ENCODE measurements at regions not wholly inside any gene's neighbourhood (a gene's known extent, or its start where the extent isn't known, plus 50 kb on each side); places are given as distances from the start of the nearest gene placed in this dataset.

DNA sequence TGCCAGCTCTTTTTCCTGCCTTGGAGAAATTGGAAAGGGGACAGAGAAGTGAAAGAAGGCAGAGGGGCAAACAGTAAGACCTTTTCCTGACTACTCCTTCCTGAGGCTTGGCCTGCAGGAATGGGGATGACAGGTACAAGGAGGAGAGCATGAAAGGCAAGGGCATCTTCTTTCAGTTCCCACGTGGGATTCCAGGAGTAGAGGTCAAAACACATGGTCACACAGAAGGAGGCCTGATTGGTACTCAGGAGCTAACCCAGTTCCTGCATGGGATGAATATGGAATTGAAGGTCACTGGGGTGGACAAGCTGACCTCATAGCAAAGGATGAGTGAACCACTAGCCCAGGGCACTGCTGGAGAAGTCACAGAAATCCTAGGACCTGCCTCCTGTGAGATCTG is 112.5 kb upstream of the ZNF366 start:
- intact Hi-C loops (cut with DNase I): no loop called here

DNA sequence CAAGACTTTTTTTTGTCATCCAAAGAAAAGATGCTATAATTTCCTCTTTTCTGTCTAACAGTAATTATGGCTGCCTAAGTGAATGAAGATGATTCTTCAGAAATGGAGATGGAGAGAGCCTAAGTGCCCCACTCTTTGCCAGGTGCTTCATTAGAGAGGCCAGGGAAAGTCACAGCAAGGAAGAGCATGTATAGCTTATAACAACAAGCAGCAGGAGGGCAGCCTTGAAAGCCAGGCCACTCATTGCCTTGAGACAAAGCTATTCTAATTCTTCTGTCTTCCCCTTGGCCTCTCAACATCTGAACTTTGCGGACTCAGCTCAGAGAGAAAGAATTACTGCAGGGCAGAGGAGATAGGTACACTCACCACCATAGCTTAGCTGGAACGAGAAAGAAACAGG is 112.0 kb upstream of the ZNF366 start:
- TF ChIP-seq, protein P1, sequence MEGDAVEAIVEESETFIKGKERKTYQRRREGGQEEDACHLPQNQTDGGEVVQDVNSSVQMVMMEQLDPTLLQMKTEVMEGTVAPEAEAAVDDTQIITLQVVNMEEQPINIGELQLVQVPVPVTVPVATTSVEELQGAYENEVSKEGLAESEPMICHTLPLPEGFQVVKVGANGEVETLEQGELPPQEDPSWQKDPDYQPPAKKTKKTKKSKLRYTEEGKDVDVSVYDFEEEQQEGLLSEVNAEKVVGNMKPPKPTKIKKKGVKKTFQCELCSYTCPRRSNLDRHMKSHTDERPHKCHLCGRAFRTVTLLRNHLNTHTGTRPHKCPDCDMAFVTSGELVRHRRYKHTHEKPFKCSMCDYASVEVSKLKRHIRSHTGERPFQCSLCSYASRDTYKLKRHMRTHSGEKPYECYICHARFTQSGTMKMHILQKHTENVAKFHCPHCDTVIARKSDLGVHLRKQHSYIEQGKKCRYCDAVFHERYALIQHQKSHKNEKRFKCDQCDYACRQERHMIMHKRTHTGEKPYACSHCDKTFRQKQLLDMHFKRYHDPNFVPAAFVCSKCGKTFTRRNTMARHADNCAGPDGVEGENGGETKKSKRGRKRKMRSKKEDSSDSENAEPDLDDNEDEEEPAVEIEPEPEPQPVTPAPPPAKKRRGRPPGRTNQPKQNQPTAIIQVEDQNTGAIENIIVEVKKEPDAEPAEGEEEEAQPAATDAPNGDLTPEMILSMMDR (IDR thresholded peaks at IDR 0.05): no peak
- TF ChIP-seq POLR2A (IDR thresholded peaks at IDR 0.05): no peak
- no peak for DNase-seq
- Histone ChIP-seq H3K27me3 (no peaks in the 10 kb centered on the region), H3K27ac (no peak overlapping the region), H3K36me3 (no peaks in the 10 kb centered on the region), H3K4me3 (replicated peaks in 1 of 3) (no peak overlapping the region), H3K9me3 (no peaks in the 10 kb centered on the region), H3K4me1 (no peaks in the 10 kb centered on the region)
- 81 to 87% methylated on average over 2 of the region's 2 CpGs for WGBS, 2 donors
- intact Hi-C loops (cut with DNase I): no loop called here

More for the DNA sequence above, 112.5 kb upstream of the ZNF366 start:
- H3K4me3 ChIP-seq (replicated peaks in 1 of 3): no peak overlapping the region
- H3K36me3 ChIP-seq: no peaks in the 10 kb centered on the region
- no peaks in the 10 kb centered on the region for H3K4me1 ChIP-seq
- H3K9me3 ChIP-seq: no peaks in the 10 kb centered on the region
- WGBS, 2 donors: 70 to 76% methylated on average over 1 of the region's 1 CpG
- no peak for DNase-seq
- no peak overlapping the region for H3K27ac ChIP-seq
- TF ChIP-seq, protein P1 (IDR thresholded peaks at IDR 0.05): no peak
- no peak for TF ChIP-seq POLR2A (IDR thresholded peaks at IDR 0.05)
- no peaks in the 10 kb centered on the region for H3K27me3 ChIP-seq

DNA sequence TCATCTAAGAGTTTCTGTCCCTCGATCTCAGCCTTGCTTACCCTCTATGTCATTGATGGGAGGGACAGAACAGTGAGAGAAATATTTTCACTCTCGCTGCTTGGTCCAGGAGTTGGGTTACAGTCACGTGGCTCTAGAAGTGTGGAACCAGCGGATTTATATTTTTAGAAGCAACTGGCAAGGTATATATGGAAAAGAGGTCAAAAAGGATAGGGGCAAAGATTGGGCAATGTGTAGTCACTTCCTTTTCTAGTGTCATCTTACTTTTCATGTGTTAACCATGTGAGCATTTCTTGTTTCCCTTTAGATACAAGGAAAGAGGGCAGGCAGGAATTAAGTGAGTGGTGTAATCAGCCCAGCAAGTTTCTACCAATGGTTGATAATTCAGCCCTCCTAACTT is 111.5 kb upstream of the ZNF366 start:
- Histone ChIP-seq H3K27me3 (no peaks in the 10 kb centered on the region), H3K9me3 (no peaks in the 10 kb centered on the region), H3K36me3 (no peaks in the 10 kb centered on the region), H3K27ac (no peak overlapping the region), H3K4me1 (no peaks in the 10 kb centered on the region), H3K4me3 (replicated peaks in 1 of 3) (no peak overlapping the region)
- intact Hi-C loops (cut with DNase I): no loop called here
- 64 to 65% methylated on average over 4 of the region's 4 CpGs for WGBS, 2 donors
- TF ChIP-seq, protein P1 (IDR thresholded peaks at IDR 0.05): no peak
- no peak for TF ChIP-seq POLR2A (IDR thresholded peaks at IDR 0.05)
- DNase-seq: no peak

DNA sequence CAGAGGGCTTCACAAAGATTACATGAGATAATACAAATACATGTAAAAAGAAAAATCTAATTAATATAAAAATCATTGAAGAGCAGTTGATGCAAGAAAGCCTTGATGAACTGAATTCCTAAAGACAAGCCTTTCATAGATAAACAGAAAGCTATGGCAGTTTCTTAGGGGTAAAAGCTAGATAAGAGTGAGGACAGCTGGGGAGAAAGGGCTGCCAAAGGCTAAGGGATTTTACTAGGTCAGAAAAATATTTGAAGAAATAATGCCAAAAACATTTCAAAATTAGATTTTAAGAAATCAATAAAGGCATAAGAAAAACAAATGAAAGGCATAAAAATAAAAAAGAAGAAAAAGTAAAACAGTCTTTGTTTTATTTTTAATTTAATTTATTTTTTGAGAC is 107.9 kb upstream of the ZNF366 start:
- no peak for DNase-seq
- peaks cover 4 to 7% of the 10 kb centered on the region in 2 donors for H3K4me1 ChIP-seq
- H3K9me3 ChIP-seq: no peaks in the 10 kb centered on the region
- H3K27ac ChIP-seq: no peak overlapping the region
- no peaks in the 10 kb centered on the region for H3K27me3 ChIP-seq
- TF ChIP-seq, protein P1 (IDR thresholded peaks at IDR 0.05): no peak
- no peak for TF ChIP-seq POLR2A (IDR thresholded peaks at IDR 0.05)
- no peak overlapping the region for H3K4me3 ChIP-seq (replicated peaks in 1 of 3)
- H3K36me3 ChIP-seq: no peaks in the 10 kb centered on the region
- intact Hi-C loops (cut with DNase I): no loop called here

DNA sequence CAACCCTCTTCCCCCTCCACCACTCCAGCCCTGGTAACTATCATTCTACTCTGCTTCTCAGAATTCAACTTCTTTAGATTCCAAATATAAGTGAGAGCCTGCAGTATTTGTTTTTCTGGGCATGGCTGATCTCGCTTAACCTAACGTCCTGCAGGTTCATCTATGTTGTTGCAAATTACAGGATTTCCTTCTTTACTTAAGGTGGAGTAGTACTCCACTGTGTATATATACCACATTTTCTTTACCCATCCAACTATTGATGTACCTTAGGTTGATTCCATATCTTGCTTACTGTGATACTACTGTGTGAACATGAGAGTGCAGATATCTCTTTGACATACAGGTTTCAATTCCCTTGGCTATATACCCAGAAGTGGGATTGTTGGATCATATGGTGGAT is 106.3 kb upstream of the ZNF366 start:
- H3K4me3 ChIP-seq (replicated peaks in 1 of 3): no peak overlapping the region
- TF ChIP-seq, protein P1 (IDR thresholded peaks at IDR 0.05): no peak
- TF ChIP-seq POLR2A (IDR thresholded peaks at IDR 0.05): no peak
- peaks cover 4 to 7% of the 10 kb centered on the region in 2 donors for H3K4me1 ChIP-seq
- DNase-seq: no peak
- H3K27ac ChIP-seq: no peak overlapping the region
- WGBS, 2 donors: 80 to 89% methylated on average over 2 of the region's 2 CpGs
- H3K27me3 ChIP-seq: no peaks in the 10 kb centered on the region
- intact Hi-C loops (cut with DNase I): no loop called here
- no peaks in the 10 kb centered on the region for H3K36me3 ChIP-seq
- no peaks in the 10 kb centered on the region for H3K9me3 ChIP-seq

Data from thyroid gland (tissue), 4 donors.